Fibroblast of skin of scalp (primary cell): ENCODE measurements at regions not wholly inside any gene's neighbourhood (a gene's known extent, or its start where the extent isn't known, plus 50 kb on each side); places are given as distances from the start of the nearest gene placed in this dataset.

Source experiments
- DNase-seq: peaks from one replicate; pipeline ENCODE4 v3.0.0-alpha.2; 2013

DNA sequence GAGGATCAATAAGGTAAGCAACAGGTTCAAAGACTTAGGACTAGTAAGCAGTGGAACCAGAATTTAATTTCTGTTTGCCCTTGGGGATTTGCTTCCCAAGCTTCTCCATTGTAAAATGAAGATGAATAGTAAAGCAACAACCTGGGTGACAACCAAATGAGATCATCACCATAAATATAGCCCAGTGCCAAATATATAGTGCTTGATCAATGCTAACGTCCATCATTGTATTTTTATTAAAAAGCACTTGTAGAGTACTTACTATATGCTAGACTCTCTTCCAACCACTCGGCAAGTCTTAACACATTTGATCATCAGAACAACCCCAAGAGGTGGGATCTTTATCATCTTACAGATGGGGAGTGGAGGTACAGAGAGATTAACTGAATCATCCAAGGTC, 51.5 kb upstream of the NMNAT3 start:
- no peak for DNase-seq

DNA sequence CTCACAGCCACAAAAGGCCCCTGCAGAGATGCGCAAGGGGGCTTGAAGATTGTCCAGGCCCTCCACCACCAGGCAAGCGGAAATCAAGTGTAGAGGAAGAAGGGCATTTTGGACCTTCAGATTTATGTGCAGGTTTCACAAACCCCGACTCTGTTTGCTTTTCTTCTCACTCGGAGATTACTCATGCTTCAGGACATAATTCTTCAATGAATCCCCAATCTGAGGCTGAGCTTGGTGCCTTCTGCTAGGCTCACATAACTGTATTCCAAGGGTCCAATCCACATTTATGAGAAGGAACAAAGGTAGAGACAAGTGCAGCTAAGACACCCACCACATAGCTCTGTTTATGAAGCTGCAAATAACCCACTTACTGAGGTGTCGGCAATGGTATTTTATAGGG, 50.6 kb upstream of the NMNAT3 start:
- DNase-seq, result no peak
